IMR-90 (cell line): ENCODE measurements at regions not wholly inside any gene's neighbourhood (a gene's known extent, or its start where the extent isn't known, plus 50 kb on each side); places are given as distances from the start of the nearest gene placed in this dataset.

ENCODE experiments used
- SMC3 ChIP-seq: fragments of 150-350 bp; IDR thresholded peaks from 2 replicates; pipeline ENCODE4 v1.6.1; 2016; ENCODE audit warnings: low read depth, mild to moderate bottlenecking, antibody characterized with exemption, low read length, moderate library complexity
- TF ChIP-seq, protein P1 (sequence below): conservative IDR thresholded peaks from 2 replicates; pipeline ENCODE4 v1.5.1; 2012; ENCODE audit warnings: mild to moderate bottlenecking, low read depth, low read length, improper control_type of control experiment
- TF ChIP-seq, protein P2 (sequence below): fragments of 150-350 bp; IDR thresholded peaks from 2 replicates; pipeline ENCODE4 v1.6.1; 2017; ENCODE audit warnings: mild to moderate bottlenecking, antibody characterized with exemption, low read length, low read depth

DNA sequence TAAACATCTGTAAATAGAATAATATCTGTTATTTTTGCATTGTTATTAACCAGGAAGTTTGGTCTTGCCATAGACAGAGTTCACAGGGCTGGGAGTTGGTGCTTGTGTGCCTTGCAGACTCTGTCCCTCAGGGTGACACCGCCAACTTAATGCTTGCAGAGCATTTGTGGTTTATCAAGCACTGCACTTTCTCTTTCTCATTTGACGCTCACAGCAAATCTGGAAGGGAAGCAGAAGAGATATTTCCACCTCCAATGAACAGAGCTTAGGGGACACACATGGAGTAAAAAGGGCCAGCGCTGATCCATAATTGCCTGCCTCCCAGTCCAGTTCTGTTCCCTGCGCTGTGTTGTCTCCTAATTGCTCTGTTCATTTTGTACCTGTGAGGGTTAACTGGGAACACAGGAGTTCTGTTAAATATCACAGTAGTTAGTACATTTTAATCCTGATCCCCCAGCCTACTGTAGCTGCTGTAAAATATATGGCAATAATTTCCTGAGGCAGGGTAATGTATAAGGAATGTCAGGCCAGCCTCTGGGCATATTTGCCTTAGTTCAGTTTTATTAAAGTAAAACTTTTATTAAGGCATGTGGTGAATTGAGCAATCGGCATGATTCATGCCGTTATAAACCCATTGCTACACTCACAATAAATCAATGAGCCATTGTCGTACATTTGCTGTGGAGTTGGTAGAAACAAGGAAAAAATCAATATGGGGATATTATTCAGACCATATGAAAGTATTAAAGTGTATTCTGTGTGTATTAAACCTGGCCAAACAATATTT lies 182.5 kb upstream of the OSR1 start:
- TF ChIP-seq, protein P1, sequence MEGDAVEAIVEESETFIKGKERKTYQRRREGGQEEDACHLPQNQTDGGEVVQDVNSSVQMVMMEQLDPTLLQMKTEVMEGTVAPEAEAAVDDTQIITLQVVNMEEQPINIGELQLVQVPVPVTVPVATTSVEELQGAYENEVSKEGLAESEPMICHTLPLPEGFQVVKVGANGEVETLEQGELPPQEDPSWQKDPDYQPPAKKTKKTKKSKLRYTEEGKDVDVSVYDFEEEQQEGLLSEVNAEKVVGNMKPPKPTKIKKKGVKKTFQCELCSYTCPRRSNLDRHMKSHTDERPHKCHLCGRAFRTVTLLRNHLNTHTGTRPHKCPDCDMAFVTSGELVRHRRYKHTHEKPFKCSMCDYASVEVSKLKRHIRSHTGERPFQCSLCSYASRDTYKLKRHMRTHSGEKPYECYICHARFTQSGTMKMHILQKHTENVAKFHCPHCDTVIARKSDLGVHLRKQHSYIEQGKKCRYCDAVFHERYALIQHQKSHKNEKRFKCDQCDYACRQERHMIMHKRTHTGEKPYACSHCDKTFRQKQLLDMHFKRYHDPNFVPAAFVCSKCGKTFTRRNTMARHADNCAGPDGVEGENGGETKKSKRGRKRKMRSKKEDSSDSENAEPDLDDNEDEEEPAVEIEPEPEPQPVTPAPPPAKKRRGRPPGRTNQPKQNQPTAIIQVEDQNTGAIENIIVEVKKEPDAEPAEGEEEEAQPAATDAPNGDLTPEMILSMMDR, result no peak
- TF ChIP-seq, protein P2, sequence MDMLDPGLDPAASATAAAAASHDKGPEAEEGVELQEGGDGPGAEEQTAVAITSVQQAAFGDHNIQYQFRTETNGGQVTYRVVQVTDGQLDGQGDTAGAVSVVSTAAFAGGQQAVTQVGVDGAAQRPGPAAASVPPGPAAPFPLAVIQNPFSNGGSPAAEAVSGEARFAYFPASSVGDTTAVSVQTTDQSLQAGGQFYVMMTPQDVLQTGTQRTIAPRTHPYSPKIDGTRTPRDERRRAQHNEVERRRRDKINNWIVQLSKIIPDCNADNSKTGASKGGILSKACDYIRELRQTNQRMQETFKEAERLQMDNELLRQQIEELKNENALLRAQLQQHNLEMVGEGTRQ, result no peak
- TF ChIP-seq SMC3, result no peak
